DND-41 (cell line): ENCODE measurements at regions not wholly inside any gene's neighbourhood (a gene's known extent, or its start where the extent isn't known, plus 50 kb on each side); places are given as distances from the start of the nearest gene placed in this dataset.

Experiments
- CTCF ChIP-seq: IDR thresholded peaks from 2 replicates; pipeline ENCODE4 v1.5.1; 2012; ENCODE audit warnings: borderline replicate concordance, low read length, moderate library complexity, mild to moderate bottlenecking; ENCODE audit not compliant: poor library complexity, severe bottlenecking; ENCODE audit errors: extremely low read depth
- EZH2 ChIP-seq: IDR thresholded peaks from 3 replicates; pipeline ENCODE4 v1.6.1; 2012; ENCODE audit warnings: borderline replicate concordance, low read depth, mild to moderate bottlenecking, moderate library complexity, low read length, inconsistent platforms; ENCODE audit not compliant: severe bottlenecking

GRCh38 chr9:103991698-103992097 is 102.4 kb upstream of the SMC2 start:
- TF ChIP-seq CTCF (no peak), EZH2 (no peak)
